HepG2 (cell line): ENCODE measurements at regions not wholly inside any gene's neighbourhood (a gene's known extent, or its start where the extent isn't known, plus 50 kb on each side); places are given as distances from the start of the nearest gene placed in this dataset.

Source experiments
- ATAC-seq: fragments of 200-7000 bp; cut with Tn5 transposase; 3 replicates; pipeline ENCODE4 v1.9.1; 2020; ENCODE audit warnings: mild to moderate bottlenecking, moderate library complexity
- BruUV-seq: library from RNA; stranded (reverse); fragments of 400-500 nt; replicated peaks from 2 replicates; lab custom pipeline; 2021; lab: Mats Ljungman, UMichigan
- CTCF ChIA-PET: fragments of 300-600 bp; formaldehyde crosslinking; extraction: SDS; loops from one replicate; lab custom pipeline; 2021; ENCODE audit warnings: low total read pairs, inconsistent platforms, low intra/inter-chr PET ratio; lab: Yijun Ruan, JAX
- POLR2A ChIA-PET: fragments of 350-600 bp; sonication (Branson Sonifier 250); formaldehyde crosslinking; loops from one replicate; lab custom pipeline; 2020; ENCODE audit warnings: antibody characterized with exemption, inconsistent platforms; lab: Yijun Ruan, JAX
- DNase-seq: peaks from one replicate; pipeline ENCODE4 v3.0.0-alpha.2; 2015; ENCODE audit warnings: low spot score
- FAIRE-seq: peaks from 3 replicates; lab custom pipeline; 2011; peaks lifted over from hg19 to GRCh38; lab: Jason Lieb, UNC
- H2AFZ ChIP-seq: one replicate; pipeline ENCODE4 v1.6.1; 2011; ENCODE audit warnings: low read length, inconsistent platforms
- H3K27ac ChIP-seq: fragments of 300-600 bp; 3 replicates; pipeline ENCODE4 v1.8.0; 2011; ENCODE audit warnings: mixed run types, mild to moderate bottlenecking, mixed read lengths, low read length, inconsistent platforms; ENCODE audit not compliant: insufficient read depth; ENCODE audit errors: extremely low read length
- H3K27me3 ChIP-seq, 2 experiments: fragments of 200-600 bp in 1 of 2; 2 replicates in 1 of 2; 3 replicates in 1 of 2; pipeline versions ENCODE4 v1.6.0 to v1.8.0; 2011; ENCODE audit warnings: low read length in 2 of 2, mild to moderate bottlenecking in 2 of 2, moderate library complexity in 2 of 2, inconsistent platforms in 1 of 2; ENCODE audit not compliant: insufficient read depth in 2 of 2, control insufficient read depth in 1 of 2
- H3K36me3 ChIP-seq, 2 experiments: fragments of 200-600 bp in 1 of 2; replicated peaks in 1 of 2; 2 replicates in 1 of 2; 3 replicates in 1 of 2; pipeline versions ENCODE4 v1.5.1 to v1.8.0; 2011; ENCODE audit warnings: low read length in 2 of 2, inconsistent platforms in 1 of 2; ENCODE audit not compliant: insufficient read depth in 2 of 2, control insufficient read depth in 1 of 2
- H3K4me1 ChIP-seq: 2 replicates; pipeline ENCODE4 v1.5.1; 2012; ENCODE audit warnings: low read length, inconsistent platforms; ENCODE audit not compliant: insufficient read depth
- H3K4me2 ChIP-seq: 2 replicates; pipeline ENCODE4 v1.6.0; 2011; ENCODE audit warnings: low read depth, low read length, inconsistent platforms
- H3K4me3 ChIP-seq, 3 experiments: fragments of 200-600 bp in 1 of 3; sonication (generic), shearing (Covaris generic) in 1 of 3; replicated peaks in 1 of 3; 2 replicates each; pipeline ENCODE4 v1.5.1; 2011 to 2016; ENCODE audit warnings: low read length in 3 of 3, inconsistent platforms in 2 of 3, low read depth in 2 of 3, mild to moderate bottlenecking in 2 of 3, control low read depth in 1 of 3, mixed read lengths in 1 of 3; ENCODE audit not compliant: insufficient read depth in 1 of 3
- H3K79me2 ChIP-seq: one replicate; pipeline ENCODE4 v1.6.1; 2011; ENCODE audit warnings: low read length, inconsistent platforms; ENCODE audit not compliant: insufficient read depth
- H3K9ac ChIP-seq: 2 replicates; pipeline ENCODE4 v1.6.0; 2011; ENCODE audit warnings: mild to moderate bottlenecking, low read depth, low read length, inconsistent platforms; ENCODE audit not compliant: insufficient read depth
- H3K9me3 ChIP-seq: 2 replicates; pipeline ENCODE4 v1.5.1; 2012; ENCODE audit warnings: mild to moderate bottlenecking, low read length
- H4K20me1 ChIP-seq: 2 replicates; pipeline ENCODE4 v1.6.0; 2011; ENCODE audit warnings: inconsistent platforms, mild to moderate bottlenecking, low read length, moderate library complexity; ENCODE audit not compliant: insufficient read depth
- FOXJ3 ChIP-seq: sonication (generic); formaldehyde crosslinking; IDR thresholded peaks from 2 replicates; pipeline ENCODE4 v1.4.0; 2020; ENCODE audit warnings: missing genetic modification reagents, mild to moderate bottlenecking, borderline replicate concordance
- FOXK2 ChIP-seq: fragments of 450-650 bp; IDR thresholded peaks from 2 replicates; pipeline ENCODE4 v1.6.1; 2016
- KDM5B ChIP-seq: sonication (generic); formaldehyde crosslinking; IDR thresholded peaks from 2 replicates; pipeline ENCODE4 v1.4.0; 2020; ENCODE audit warnings: missing genetic modification reagents, mild to moderate bottlenecking, borderline replicate concordance
- KDM6A ChIP-seq: IDR thresholded peaks from 2 replicates; pipeline ENCODE4 v1.6.1; 2016; ENCODE audit warnings: low read depth
- KLF16 ChIP-seq, 2 experiments: sonication (generic) in 1 of 2; formaldehyde crosslinking in 1 of 2; IDR thresholded peaks; 2 replicates each; pipeline versions ENCODE4 v1.6.1 to v1.8.0; 2016 to 2023; ENCODE audit warnings: missing genetic modification reagents in 2 of 2, missing compliant biosample characterization in 1 of 2
- MAFF ChIP-seq: IDR thresholded peaks from 2 replicates; pipeline ENCODE4 v1.6.1; 2011; ENCODE audit warnings: low read depth, low read length, improper control_type of control experiment
- MAFK ChIP-seq, 2 experiments: IDR thresholded peaks in 1 of 2; conservative IDR thresholded peaks in 1 of 2; 2 replicates each; pipeline ENCODE4 v1.6.1; 2011; ENCODE audit warnings: improper control_type of control experiment in 2 of 2, low read length in 2 of 2
- MIXL1 ChIP-seq: IDR thresholded peaks from 2 replicates; pipeline ENCODE4 v1.6.1; 2016
- NKX3-1 ChIP-seq: sonication (generic); formaldehyde crosslinking; IDR thresholded peaks from 2 replicates; pipeline ENCODE4 v1.5.0; 2020; ENCODE audit warnings: missing genetic modification reagents
- NR3C1 ChIP-seq: sonication (generic); formaldehyde crosslinking; IDR thresholded peaks from 2 replicates; pipeline ENCODE4 v1.4.0; 2020; ENCODE audit warnings: missing genetic modification reagents
- PHF21A ChIP-seq: sonication (generic); formaldehyde crosslinking; IDR thresholded peaks from 2 replicates; pipeline ENCODE4 v1.5.0; 2020; ENCODE audit warnings: mild to moderate bottlenecking, missing genetic modification reagents
- SRF ChIP-seq: IDR thresholded peaks from 2 replicates; pipeline ENCODE4 v1.6.1; 2011; ENCODE audit warnings: mild to moderate bottlenecking, low read depth, low read length, moderate library complexity
- ZNF430 ChIP-seq: sonication (generic); formaldehyde crosslinking; IDR thresholded peaks from 2 replicates; pipeline ENCODE4 v1.9.0; 2021; ENCODE audit warnings: mild to moderate bottlenecking, missing genetic modification reagents
- WGBS: methylation state at CpG from one replicate; pipeline ENCODE4 v1.1.6; 2017; ENCODE audit warnings: low lambda C conversion rate; 5-methylcytosine and 5-hydroxymethylcytosine counted together
- in situ Hi-C: cut with HindIII; loops from 2 replicates; pipeline ENCODE4 v1.10.0; 2017; ENCODE audit warnings: low pct_unique_long_range_greater_than_20kb; ENCODE audit not compliant: extremely low pct_ligation_motif_present
- intact Hi-C: fragments of 100-400 bp; cut with micrococcal nuclease; formaldehyde crosslinking; loops from one replicate; pipeline ENCODE4 v1.10.0; 2022; ENCODE audit not compliant: unreplicated experiment
- TF ChIP-seq, protein P1 (sequence below): IDR thresholded peaks from 2 replicates; pipeline ENCODE4 v1.6.1; 2016; ENCODE audit warnings: missing compliant biosample characterization, missing genetic modification reagents, borderline replicate concordance
- TF ChIP-seq, protein P2 (sequence below): sonication (generic); formaldehyde crosslinking; IDR thresholded peaks from 2 replicates; pipeline ENCODE4 v1.9.0; 2021; ENCODE audit warnings: missing genetic modification reagents, mild to moderate bottlenecking, borderline replicate concordance

DNA sequence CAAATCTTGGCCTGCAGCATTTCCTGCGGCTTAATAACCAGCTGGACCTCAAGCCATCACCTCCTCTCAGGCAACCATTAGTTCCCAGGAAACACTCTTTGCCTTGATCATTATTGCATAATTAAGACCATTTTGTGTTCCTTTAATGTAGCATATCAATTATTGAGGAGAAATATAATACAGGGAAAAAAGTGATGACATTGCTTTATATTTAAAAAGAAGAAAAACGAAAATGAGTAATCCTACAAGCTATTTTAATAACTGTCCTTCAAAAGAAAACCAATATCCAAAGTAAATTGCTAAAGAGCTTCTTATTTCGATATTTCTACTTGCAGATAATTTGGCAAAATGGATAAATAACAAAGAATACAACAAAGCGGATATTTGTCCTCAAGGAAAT lies 1084.7 kb downstream of the EFNB2 start:
- intact Hi-C loops (no loop called here), in situ Hi-C loops (no loop called here)
- H2AFZ ChIP-seq = no peak overlapping the region
- BruUV-seq = no TSS peak
- H4K20me1 ChIP-seq = no peaks in the 10 kb centered on the region
- H3K4me2 ChIP-seq = no peak overlapping the region
- H3K4me3 ChIP-seq = no peak overlapping the region
- WGBS = 10% methylated on average over 4 of the region's 4 CpGs
- DNase-seq = no peak
- ChIA-PET POLR2A (no interaction called here), CTCF (no interaction called here)
- no peaks in the 10 kb centered on the region for H3K27me3 ChIP-seq
- no peaks in the 10 kb centered on the region for H3K36me3 ChIP-seq
- H3K4me1 ChIP-seq = no peaks in the 10 kb centered on the region
- no peak for ATAC-seq
- H3K79me2 ChIP-seq = no peaks in the 10 kb centered on the region
- H3K9me3 ChIP-seq = peaks cover 64% of the 10 kb centered on the region
- FAIRE-seq = no peak
- no peak overlapping the region for H3K9ac ChIP-seq
- TF ChIP-seq SRF (no peak), NKX3-1 (no peak), MAFF (peak; percentile 36; the same call in 1 of the 2 replicates), MAFK (conservative IDR thresholded peaks at IDR 0.05 in 1 of 2, IDR thresholded peaks at IDR 0.05 in 1 of 2; ENCODE audit: low read length in 2 of 2) (peak; percentile 34 to 75; a peak in 2 of 4 replicates)
- H3K27ac ChIP-seq = no peak overlapping the region

DNA sequence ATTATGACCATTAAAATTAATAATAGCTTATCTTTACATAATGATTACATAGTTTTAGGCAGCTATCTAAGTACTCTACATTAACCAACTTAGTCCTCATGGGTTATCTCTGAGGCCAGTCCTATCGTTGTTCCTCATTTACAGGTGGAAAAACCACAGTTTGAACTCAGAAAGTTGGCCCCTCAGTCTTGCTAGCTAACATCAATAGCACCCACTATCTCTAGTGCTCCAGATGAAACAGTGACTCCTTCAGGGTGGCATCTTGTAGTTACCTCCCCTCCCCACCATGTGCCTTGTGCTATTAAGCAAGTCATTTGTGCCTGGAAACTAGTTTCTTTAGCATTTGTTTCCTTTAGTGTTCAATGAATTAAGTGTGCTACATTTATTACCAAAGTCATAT lies 1086.7 kb downstream of the EFNB2 start:
- no peak for FAIRE-seq
- no peak for ATAC-seq
- no TSS peak for BruUV-seq
- Histone ChIP-seq H3K9me3 (peaks cover 54% of the 10 kb centered on the region), H3K4me2 (no peak overlapping the region), H4K20me1 (no peaks in the 10 kb centered on the region), H3K4me1 (no peaks in the 10 kb centered on the region), H3K27ac (no peak overlapping the region), H3K27me3 (no peaks in the 10 kb centered on the region), H3K36me3 (no peaks in the 10 kb centered on the region), H3K4me3 (no peak overlapping the region), H3K79me2 (no peaks in the 10 kb centered on the region), H3K9ac (no peak overlapping the region), H2AFZ (no peak overlapping the region)
- no peak for DNase-seq
- TF ChIP-seq KDM5B (CRISPR knock-in tag) = no peak
- TF ChIP-seq MIXL1 (CRISPR knock-in tag) = no peak
- TF ChIP-seq ZNF430 (CRISPR knock-in tag) = no peak
- TF ChIP-seq KDM6A (CRISPR knock-in tag) = no peak
- no peak for TF ChIP-seq FOXK2
- TF ChIP-seq NR3C1 (CRISPR knock-in tag) = no peak
- no peak for TF ChIP-seq PHF21A (CRISPR knock-in tag)
- TF ChIP-seq, protein P1, sequence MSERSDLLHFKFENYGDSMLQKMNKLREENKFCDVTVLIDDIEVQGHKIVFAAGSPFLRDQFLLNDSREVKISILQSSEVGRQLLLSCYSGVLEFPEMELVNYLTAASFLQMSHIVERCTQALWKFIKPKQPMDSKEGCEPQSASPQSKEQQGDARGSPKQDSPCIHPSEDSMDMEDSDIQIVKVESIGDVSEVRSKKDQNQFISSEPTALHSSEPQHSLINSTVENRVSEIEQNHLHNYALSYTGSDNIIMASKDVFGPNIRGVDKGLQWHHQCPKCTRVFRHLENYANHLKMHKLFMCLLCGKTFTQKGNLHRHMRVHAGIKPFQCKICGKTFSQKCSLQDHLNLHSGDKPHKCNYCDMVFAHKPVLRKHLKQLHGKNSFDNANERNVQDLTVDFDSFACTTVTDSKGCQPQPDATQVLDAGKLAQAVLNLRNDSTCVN = no peak
- TF ChIP-seq FOXJ3 = no peak
- TF ChIP-seq, protein P2, sequence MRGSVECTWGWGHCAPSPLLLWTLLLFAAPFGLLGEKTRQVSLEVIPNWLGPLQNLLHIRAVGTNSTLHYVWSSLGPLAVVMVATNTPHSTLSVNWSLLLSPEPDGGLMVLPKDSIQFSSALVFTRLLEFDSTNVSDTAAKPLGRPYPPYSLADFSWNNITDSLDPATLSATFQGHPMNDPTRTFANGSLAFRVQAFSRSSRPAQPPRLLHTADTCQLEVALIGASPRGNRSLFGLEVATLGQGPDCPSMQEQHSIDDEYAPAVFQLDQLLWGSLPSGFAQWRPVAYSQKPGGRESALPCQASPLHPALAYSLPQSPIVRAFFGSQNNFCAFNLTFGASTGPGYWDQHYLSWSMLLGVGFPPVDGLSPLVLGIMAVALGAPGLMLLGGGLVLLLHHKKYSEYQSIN (CRISPR knock-in tag) = no peak
- TF ChIP-seq KLF16 (CRISPR knock-in tag; IDR thresholded peaks at IDR 0.05) = no peak
- WGBS = 0% methylated on average over 1 of the region's 1 CpG
- ChIA-PET CTCF (no interaction called here), POLR2A (no interaction called here)
- in situ Hi-C loops = no loop called here
- intact Hi-C loops = no loop called here
